Omental fat pad (tissue), 3 donors: ENCODE measurements at regions not wholly inside any gene's neighbourhood (a gene's known extent, or its start where the extent isn't known, plus 50 kb on each side); places are given as distances from the start of the nearest gene placed in this dataset.

Experiments used
- ATAC-seq: fragments of 150-250 bp; one replicate; pipeline ENCODE4 v1.9.1; 2016; ENCODE audit warnings: mild to moderate bottlenecking, moderate library complexity; ENCODE audit not compliant: low FRiP score
- DNase-seq: peaks from one replicate; pipeline ENCODE4 v3.0.0-alpha.2; 2019; ENCODE audit warnings: low spot score
- CTCF ChIP-seq, 3 donors: fragments of 450-650 bp; IDR thresholded peaks; one replicate each; pipeline ENCODE4 v1.5.1; 2016 to 2017; ENCODE audit warnings: antibody characterized with exemption in 3 of 3, mild to moderate bottlenecking in 3 of 3, moderate library complexity in 2 of 3

- TF ChIP-seq CTCF (IDR thresholded peaks at IDR 0.05) = no peak
- DNase-seq (no peak), ATAC-seq (no peak)
Observed at GRCh38 chr7:135855846-135856245, 107.2 kb upstream of the FAM180A start.

GRCh38 chr7:135853499-135853898, 104.9 kb upstream of the FAM180A start:
- no peak for TF ChIP-seq CTCF (IDR thresholded peaks at IDR 0.05)
- DNase-seq (no peak), ATAC-seq (peak; percentile 69)

- ATAC-seq = no peak
- no peak for TF ChIP-seq CTCF (IDR thresholded peaks at IDR 0.05)
- no peak for DNase-seq
Observed at GRCh38 chr7:135853008-135853407, 104.4 kb upstream of the FAM180A start.

GRCh38 chr7:135847242-135847641, 98.6 kb upstream of the FAM180A start:
- TF ChIP-seq CTCF (IDR thresholded peaks at IDR 0.05) = no peak
- no peak for ATAC-seq

GRCh38 chr7:135846339-135846738, 97.7 kb upstream of the FAM180A start:
- no peak for ATAC-seq
- no peak for DNase-seq
- no peak for TF ChIP-seq CTCF (IDR thresholded peaks at IDR 0.05)

More at GRCh38 chr7:135847242-135847641, 98.6 kb upstream of the FAM180A start:
- no peak for DNase-seq

- ATAC-seq = no peak
- DNase-seq = no peak
- TF ChIP-seq CTCF (IDR thresholded peaks at IDR 0.05) = no peak
Observed at GRCh38 chr7:135845415-135846075, 96.9 kb upstream of the FAM180A start.

GRCh38 chr7:135844903-135845302, 96.3 kb upstream of the FAM180A start:
- TF ChIP-seq CTCF (IDR thresholded peaks at IDR 0.05) = no peak
- ATAC-seq (no peak), DNase-seq (no peak)
